HepG2 (cell line): ENCODE measurements at regions not wholly inside any gene's neighbourhood (a gene's known extent, or its start where the extent isn't known, plus 50 kb on each side); places are given as distances from the start of the nearest gene placed in this dataset.

Experiments used
- ZMYM3 ChIP-seq: sonication (generic); formaldehyde crosslinking; IDR thresholded peaks from 2 replicates; pipeline ENCODE4 v1.5.1; 2020; ENCODE audit warnings: mild to moderate bottlenecking, missing genetic modification reagents
- ZNF510 ChIP-seq: sonication (generic); formaldehyde crosslinking; IDR thresholded peaks from 2 replicates; pipeline ENCODE4 v1.4.0; 2020; ENCODE audit warnings: low read depth, mild to moderate bottlenecking, missing genetic modification reagents
- TF ChIP-seq, protein P1 (sequence below), 2 experiments: fragments of 450-650 bp in 1 of 2; sonication (generic) in 1 of 2; formaldehyde crosslinking in 1 of 2; IDR thresholded peaks; 2 replicates each; pipeline versions ENCODE4 v1.6.1 to v1.8.0; 2016 to 2022; ENCODE audit warnings: antibody characterized with exemption in 1 of 2, mild to moderate bottlenecking in 1 of 2, missing genetic modification reagents in 1 of 2
- TF ChIP-seq, protein P2 (sequence below), 2 experiments: sonication (generic) in 1 of 2; formaldehyde crosslinking in 1 of 2; IDR thresholded peaks; 2 replicates each; pipeline versions ENCODE4 v1.4.0 to v1.6.1; 2016 to 2020; ENCODE audit warnings: borderline replicate concordance in 1 of 2, low read depth in 1 of 2, mild to moderate bottlenecking in 1 of 2, missing genetic modification reagents in 1 of 2
- TF ChIP-seq, protein P3 (sequence below): sonication (generic); formaldehyde crosslinking; IDR thresholded peaks from 2 replicates; pipeline ENCODE4 v1.4.0; 2020; ENCODE audit warnings: mild to moderate bottlenecking, missing genetic modification reagents

DNA sequence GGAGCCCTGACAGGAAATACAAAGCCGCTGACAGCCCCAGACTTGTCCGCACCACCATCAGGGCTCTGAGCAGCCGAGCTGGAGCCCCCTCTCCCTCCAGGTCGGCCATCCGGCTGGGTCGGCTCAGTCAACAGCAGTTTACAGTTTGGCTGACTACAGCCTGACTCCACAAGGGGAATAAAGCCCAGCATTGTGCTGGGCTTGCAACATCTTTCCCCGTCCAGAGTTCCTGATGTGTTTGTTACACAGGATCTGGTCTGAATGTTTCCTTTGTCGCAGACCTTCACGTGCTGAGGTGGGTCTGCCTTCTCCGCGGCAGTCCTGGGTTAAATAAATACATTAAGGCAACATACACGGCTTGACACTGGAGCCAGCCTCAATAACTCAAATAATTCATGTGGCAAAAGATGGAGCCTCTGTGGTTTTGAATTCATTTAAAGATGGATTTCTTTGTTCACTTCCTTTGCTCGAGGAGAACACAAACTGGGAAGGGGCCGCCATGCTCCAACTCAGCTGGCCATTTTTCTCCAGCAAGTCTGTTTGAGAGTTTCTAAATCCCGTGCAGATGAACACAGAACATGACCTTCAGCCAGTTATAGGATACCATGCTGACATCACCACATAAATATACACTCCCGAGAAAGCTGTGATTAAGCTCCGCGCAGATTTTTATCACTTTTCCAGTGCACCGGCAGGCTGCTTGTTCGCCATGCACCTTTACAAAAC lies 192.1 kb downstream of the WDR11 start (continued):
- TF ChIP-seq, protein P1, sequence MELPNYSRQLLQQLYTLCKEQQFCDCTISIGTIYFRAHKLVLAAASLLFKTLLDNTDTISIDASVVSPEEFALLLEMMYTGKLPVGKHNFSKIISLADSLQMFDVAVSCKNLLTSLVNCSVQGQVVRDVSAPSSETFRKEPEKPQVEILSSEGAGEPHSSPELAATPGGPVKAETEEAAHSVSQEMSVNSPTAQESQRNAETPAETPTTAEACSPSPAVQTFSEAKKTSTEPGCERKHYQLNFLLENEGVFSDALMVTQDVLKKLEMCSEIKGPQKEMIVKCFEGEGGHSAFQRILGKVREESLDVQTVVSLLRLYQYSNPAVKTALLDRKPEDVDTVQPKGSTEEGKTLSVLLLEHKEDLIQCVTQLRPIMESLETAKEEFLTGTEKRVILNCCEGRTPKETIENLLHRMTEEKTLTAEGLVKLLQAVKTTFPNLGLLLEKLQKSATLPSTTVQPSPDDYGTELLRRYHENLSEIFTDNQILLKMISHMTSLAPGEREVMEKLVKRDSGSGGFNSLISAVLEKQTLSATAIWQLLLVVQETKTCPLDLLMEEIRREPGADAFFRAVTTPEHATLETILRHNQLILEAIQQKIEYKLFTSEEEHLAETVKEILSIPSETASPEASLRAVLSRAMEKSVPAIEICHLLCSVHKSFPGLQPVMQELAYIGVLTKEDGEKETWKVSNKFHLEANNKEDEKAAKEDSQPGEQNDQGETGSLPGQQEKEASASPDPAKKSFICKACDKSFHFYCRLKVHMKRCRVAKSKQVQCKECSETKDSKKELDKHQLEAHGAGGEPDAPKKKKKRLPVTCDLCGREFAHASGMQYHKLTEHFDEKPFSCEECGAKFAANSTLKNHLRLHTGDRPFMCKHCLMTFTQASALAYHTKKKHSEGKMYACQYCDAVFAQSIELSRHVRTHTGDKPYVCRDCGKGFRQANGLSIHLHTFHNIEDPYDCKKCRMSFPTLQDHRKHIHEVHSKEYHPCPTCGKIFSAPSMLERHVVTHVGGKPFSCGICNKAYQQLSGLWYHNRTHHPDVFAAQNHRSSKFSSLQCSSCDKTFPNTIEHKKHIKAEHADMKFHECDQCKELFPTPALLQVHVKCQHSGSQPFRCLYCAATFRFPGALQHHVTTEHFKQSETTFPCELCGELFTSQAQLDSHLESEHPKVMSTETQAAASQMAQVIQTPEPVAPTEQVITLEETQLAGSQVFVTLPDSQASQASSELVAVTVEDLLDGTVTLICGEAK (IDR thresholded peaks at IDR 0.05): no peak
- TF ChIP-seq, protein P1 (CRISPR knock-in tag; IDR thresholded peaks at IDR 0.05): no peak
- TF ChIP-seq, protein P2, sequence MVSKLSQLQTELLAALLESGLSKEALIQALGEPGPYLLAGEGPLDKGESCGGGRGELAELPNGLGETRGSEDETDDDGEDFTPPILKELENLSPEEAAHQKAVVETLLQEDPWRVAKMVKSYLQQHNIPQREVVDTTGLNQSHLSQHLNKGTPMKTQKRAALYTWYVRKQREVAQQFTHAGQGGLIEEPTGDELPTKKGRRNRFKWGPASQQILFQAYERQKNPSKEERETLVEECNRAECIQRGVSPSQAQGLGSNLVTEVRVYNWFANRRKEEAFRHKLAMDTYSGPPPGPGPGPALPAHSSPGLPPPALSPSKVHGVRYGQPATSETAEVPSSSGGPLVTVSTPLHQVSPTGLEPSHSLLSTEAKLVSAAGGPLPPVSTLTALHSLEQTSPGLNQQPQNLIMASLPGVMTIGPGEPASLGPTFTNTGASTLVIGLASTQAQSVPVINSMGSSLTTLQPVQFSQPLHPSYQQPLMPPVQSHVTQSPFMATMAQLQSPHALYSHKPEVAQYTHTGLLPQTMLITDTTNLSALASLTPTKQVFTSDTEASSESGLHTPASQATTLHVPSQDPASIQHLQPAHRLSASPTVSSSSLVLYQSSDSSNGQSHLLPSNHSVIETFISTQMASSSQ (IDR thresholded peaks at IDR 0.05; ENCODE audit: low read depth): no peak
- TF ChIP-seq, protein P2 (CRISPR knock-in tag; IDR thresholded peaks at IDR 0.05; ENCODE audit: borderline replicate concordance): peak; percentile 72; the same call in 1 of the 2 replicates
- TF ChIP-seq ZNF510 (no peak), ZMYM3 (peak; percentile 76; the same call in 1 of the 2 replicates)
- TF ChIP-seq, protein P3, sequence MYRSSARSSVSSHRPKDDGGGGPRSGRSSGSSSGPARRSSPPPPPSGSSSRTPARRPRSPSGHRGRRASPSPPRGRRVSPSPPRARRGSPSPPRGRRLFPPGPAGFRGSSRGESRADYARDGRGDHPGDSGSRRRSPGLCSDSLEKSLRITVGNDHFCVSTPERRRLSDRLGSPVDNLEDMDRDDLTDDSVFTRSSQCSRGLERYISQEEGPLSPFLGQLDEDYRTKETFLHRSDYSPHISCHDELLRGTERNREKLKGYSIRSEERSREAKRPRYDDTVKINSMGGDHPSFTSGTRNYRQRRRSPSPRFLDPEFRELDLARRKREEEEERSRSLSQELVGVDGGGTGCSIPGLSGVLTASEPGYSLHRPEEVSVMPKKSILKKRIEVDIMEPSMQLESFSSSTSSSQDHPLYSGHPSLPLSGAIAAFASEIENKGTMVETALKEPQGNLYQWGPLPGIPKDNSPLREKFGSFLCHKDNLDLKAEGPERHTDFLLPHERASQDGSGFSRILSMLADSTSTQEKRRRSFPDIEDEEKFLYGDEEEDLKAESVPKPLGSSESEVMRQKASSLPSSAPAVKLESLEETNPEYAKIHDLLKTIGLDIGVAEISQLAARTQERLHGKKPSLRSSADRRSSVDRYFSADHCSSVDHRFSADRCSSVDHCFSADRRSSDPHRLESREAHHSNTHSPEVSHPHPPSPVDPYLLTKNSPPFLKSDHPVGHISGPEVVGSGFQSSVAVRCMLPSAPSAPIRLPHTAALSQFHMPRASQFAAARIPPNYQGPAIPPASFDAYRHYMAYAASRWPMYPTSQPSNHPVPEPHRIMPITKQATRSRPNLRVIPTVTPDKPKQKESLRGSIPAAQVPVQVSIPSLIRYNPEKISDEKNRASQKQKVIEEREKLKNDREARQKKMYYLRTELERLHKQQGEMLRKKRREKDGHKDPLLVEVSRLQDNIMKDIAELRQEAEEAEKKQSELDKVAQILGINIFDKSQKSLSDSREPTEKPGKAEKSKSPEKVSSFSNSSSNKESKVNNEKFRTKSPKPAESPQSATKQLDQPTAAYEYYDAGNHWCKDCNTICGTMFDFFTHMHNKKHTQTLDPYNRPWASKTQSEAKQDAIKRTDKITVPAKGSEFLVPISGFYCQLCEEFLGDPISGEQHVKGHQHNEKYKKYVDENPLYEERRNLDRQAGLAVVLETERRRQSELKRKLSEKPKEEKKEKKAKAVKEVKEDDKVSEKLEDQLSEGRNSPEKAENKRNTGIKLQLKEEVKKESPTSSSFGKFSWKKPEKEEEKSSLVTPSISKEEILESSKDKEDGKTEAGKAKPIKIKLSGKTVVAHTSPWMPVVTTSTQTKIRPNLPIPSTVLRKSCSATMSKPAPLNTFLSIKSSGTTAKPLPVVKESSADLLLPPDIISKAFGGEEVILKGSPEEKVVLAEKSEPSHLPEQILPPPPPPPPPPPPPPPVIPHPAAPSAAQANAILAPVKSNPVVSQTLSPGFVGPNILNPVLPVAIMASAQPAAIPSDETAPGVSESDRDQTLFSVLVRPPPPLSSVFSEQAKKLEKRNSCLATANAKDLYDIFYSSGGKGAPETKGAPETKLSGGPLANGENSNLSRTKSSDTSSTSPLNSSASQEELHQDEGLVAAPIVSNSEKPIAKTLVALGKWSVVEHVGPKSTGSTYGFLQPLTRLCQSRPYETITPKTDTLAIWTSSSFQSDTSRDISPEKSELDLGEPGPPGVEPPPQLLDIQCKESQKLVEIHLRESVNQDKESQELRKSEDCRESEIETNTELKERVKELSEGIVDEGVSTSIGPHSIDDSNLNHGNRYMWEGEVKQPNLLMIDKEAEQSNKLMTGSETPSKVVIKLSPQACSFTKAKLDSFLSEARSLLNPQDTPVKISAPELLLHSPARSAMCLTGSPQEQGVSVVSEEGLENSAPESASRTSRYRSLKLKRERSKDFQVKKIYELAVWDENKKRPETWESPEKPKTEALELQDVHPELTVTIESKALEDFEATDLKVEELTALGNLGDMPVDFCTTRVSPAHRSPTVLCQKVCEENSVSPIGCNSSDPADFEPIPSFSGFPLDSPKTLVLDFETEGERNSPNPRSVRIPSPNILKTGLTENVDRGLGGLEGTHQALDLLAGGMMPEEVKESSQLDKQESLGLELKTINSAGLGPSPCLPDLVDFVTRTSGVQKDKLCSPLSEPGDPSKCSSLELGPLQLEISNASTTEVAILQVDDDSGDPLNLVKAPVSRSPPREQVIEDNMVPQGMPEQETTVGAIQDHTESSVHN (CRISPR knock-in tag): no peak
